Prostate gland (tissue), 2 donors: ENCODE measurements at regions not wholly inside any gene's neighbourhood (a gene's known extent, or its start where the extent isn't known, plus 50 kb on each side); places are given as distances from the start of the nearest gene placed in this dataset.

Source experiments
- DNase-seq: peaks from one replicate; pipeline ENCODE4 v3.0.0-alpha.2; 2019; ENCODE audit warnings: low spot score
- H3K27ac ChIP-seq, 2 donors: fragments of 200-600 bp; sonication (generic); 2 replicates each; pipeline ENCODE4 v1.5.1; 2017 to 2019
- H3K27me3 ChIP-seq: fragments of 200-600 bp; sonication (generic); replicated peaks from 2 replicates; pipeline ENCODE4 v1.5.1; 2019; ENCODE audit not compliant: insufficient read depth
- H3K36me3 ChIP-seq, 2 donors: fragments of 200-600 bp; sonication (generic); 1 replicate in 1 of 2; 2 replicates in 1 of 2; pipeline versions ENCODE4 v1.5.1 to v1.8.1; 2017 to 2019
- H3K4me1 ChIP-seq: fragments of 200-600 bp; sonication (generic); replicated peaks from 2 replicates; pipeline ENCODE4 v1.5.1; 2019
- H3K4me3 ChIP-seq, 2 donors: fragments of 200-600 bp; sonication (generic); 2 replicates each; pipeline ENCODE4 v1.5.1; 2017 to 2019
- H3K9me3 ChIP-seq: fragments of 200-600 bp; sonication (generic); 2 replicates; pipeline ENCODE4 v1.5.1; 2017
- CTCF ChIP-seq, 4 experiments: fragments of 200-600 bp in 2 of 4; fragments of 450-650 bp in 2 of 4; sonication (generic) in 2 of 4; IDR thresholded peaks; 1 replicate in 3 of 4; 2 replicates in 1 of 4; pipeline ENCODE4 v1.5.1; 2016 to 2019; ENCODE audit warnings: antibody characterized with exemption in 4 of 4, mild to moderate bottlenecking in 2 of 4, moderate library complexity in 2 of 4
- POLR2A ChIP-seq: fragments of 450-650 bp; IDR thresholded peaks from one replicate; pipeline ENCODE4 v1.6.1; 2016; ENCODE audit warnings: antibody characterized with exemption, mild to moderate bottlenecking
- POLR2AphosphoS5 ChIP-seq: sonication (generic); formaldehyde crosslinking; IDR thresholded peaks from one replicate; pipeline ENCODE4 v1.6.1; 2017; ENCODE audit warnings: antibody characterized with exemption
- WGBS: methylation state at CpG from one replicate; pipeline ENCODE4 v1.1.5; 2018; 5-methylcytosine and 5-hydroxymethylcytosine counted together
- intact Hi-C: fragments of 100-400 bp; cut with DNase I; formaldehyde crosslinking; loops from one replicate; pipeline ENCODE4 v1.14.2; 2022

- no peaks in the 10 kb centered on the region for H3K4me1 ChIP-seq
- intact Hi-C loops, result no loop called here
- WGBS, result 94% methylated on average over 2 of the region's 2 CpGs
- H3K9me3 ChIP-seq, result no peaks in the 10 kb centered on the region
- H3K27me3 ChIP-seq, result no peaks in the 10 kb centered on the region
- no peak overlapping the region for H3K4me3 ChIP-seq
- no peak overlapping the region for H3K27ac ChIP-seq
- H3K36me3 ChIP-seq, result no peaks in the 10 kb centered on the region
- DNase-seq, result no peak
- TF ChIP-seq CTCF (IDR thresholded peaks at IDR 0.05) (no peak), POLR2AphosphoS5 (no peak), POLR2A (no peak)
These were observed 363.9 kb downstream of the UTRN start for GRCh38 chr6:144649085-144649484.

- Histone ChIP-seq H3K4me3 (no peak overlapping the region), H3K9me3 (no peaks in the 10 kb centered on the region), H3K36me3 (no peaks in the 10 kb centered on the region), H3K27ac (no peak overlapping the region), H3K27me3 (no peaks in the 10 kb centered on the region), H3K4me1 (no peaks in the 10 kb centered on the region)
- intact Hi-C loops, result no loop called here
- TF ChIP-seq CTCF (IDR thresholded peaks at IDR 0.05) (no peak), POLR2A (no peak), POLR2AphosphoS5 (no peak)
- DNase-seq, result no peak
- WGBS, result 96% methylated on average over 3 of the region's 3 CpGs
These were observed 366.1 kb downstream of the UTRN start for GRCh38 chr6:144651234-144651633.

GRCh38 chr6:144652292-144652891 lies 367.3 kb downstream of the UTRN start:
- Histone ChIP-seq H3K36me3 (no peaks in the 10 kb centered on the region), H3K4me1 (no peaks in the 10 kb centered on the region), H3K27me3 (no peaks in the 10 kb centered on the region), H3K9me3 (no peaks in the 10 kb centered on the region), H3K4me3 (no peak overlapping the region), H3K27ac (no peak overlapping the region)
- 76% methylated on average over 9 of the region's 9 CpGs for WGBS
- TF ChIP-seq POLR2AphosphoS5 (no peak), POLR2A (no peak), CTCF (IDR thresholded peaks at IDR 0.05) (no peak)
- intact Hi-C loops, result no loop called here
- no peak for DNase-seq

GRCh38 chr6:144653885-144654505 lies 368.9 kb downstream of the UTRN start:
- no peaks in the 10 kb centered on the region for H3K4me1 ChIP-seq
- intact Hi-C loops, result no loop called here
- no peaks in the 10 kb centered on the region for H3K27me3 ChIP-seq
- H3K27ac ChIP-seq, result no peak overlapping the region
- no peak for DNase-seq
- H3K9me3 ChIP-seq, result no peaks in the 10 kb centered on the region
- no peaks in the 10 kb centered on the region for H3K36me3 ChIP-seq
- WGBS, result 49% methylated on average over 6 of the region's 6 CpGs
- TF ChIP-seq POLR2A (no peak), CTCF (IDR thresholded peaks at IDR 0.05) (no peak)
- H3K4me3 ChIP-seq, result no peak overlapping the region

- WGBS, result 3% methylated on average over 1 of the region's 1 CpG
- Histone ChIP-seq H3K4me3 (no peak overlapping the region), H3K4me1 (no peaks in the 10 kb centered on the region), H3K27ac (no peak overlapping the region), H3K36me3 (no peaks in the 10 kb centered on the region), H3K27me3 (no peaks in the 10 kb centered on the region), H3K9me3 (no peaks in the 10 kb centered on the region)
- DNase-seq, result no peak
- intact Hi-C loops, result no loop called here
- no peak for TF ChIP-seq POLR2AphosphoS5
- no peak for TF ChIP-seq CTCF (IDR thresholded peaks at IDR 0.05)
- TF ChIP-seq POLR2A, result no peak
These were observed 369.4 kb downstream of the UTRN start for GRCh38 chr6:144654506-144654905.
